ENCODE measurements at regions not wholly inside any gene's neighbourhood (a gene's known extent, or its start where the extent isn't known, plus 50 kb on each side); places are given as distances from the start of the nearest gene placed in this dataset.

DNA sequence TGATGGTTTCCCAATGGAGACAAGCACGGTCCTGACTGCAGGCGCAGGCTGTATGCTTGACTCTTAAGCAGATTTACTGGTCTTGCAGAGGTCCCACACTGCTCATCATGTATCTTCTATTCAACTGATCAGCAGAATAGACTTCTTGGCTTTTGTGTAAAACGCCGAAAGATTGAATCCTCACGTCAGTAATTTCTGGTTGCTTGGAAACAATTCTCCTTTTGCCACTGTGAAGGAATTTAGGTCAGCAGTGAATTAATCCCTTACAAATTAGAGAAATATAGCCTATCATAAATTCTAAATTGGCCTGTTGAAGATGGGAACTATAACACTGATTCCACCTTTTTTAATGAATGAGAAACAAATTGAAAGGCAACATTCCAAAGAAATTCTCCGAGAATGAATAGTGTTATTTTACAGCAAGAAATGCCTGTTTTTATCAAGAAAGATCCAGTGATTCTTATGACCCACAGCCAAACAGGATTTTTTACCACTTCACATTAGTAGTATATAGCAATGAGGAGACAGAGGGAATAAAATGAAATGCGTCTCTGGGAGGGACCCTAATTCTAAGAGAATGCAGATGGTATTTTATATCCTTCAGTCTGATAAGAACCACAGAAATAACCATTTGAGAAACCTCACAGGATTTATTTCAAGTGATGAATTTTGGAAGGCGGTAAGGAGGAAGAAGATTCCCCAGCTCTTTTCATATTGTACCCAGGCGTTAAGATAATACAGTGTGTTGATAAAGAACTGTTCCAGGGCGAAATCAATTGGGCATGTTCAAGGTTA lies 362.5 kb downstream of the RAB38 start:
- no peak for ATAC-seq
- TF ChIP-seq TOX (CRISPR knock-in tag; IDR thresholded peaks at IDR 0.05; ENCODE audit: borderline replicate concordance) = no peak
- no peak for TF ChIP-seq ZC3H10 (CRISPR knock-in tag; IDR thresholded peaks at IDR 0.05)
- TF ChIP-seq, protein P1, sequence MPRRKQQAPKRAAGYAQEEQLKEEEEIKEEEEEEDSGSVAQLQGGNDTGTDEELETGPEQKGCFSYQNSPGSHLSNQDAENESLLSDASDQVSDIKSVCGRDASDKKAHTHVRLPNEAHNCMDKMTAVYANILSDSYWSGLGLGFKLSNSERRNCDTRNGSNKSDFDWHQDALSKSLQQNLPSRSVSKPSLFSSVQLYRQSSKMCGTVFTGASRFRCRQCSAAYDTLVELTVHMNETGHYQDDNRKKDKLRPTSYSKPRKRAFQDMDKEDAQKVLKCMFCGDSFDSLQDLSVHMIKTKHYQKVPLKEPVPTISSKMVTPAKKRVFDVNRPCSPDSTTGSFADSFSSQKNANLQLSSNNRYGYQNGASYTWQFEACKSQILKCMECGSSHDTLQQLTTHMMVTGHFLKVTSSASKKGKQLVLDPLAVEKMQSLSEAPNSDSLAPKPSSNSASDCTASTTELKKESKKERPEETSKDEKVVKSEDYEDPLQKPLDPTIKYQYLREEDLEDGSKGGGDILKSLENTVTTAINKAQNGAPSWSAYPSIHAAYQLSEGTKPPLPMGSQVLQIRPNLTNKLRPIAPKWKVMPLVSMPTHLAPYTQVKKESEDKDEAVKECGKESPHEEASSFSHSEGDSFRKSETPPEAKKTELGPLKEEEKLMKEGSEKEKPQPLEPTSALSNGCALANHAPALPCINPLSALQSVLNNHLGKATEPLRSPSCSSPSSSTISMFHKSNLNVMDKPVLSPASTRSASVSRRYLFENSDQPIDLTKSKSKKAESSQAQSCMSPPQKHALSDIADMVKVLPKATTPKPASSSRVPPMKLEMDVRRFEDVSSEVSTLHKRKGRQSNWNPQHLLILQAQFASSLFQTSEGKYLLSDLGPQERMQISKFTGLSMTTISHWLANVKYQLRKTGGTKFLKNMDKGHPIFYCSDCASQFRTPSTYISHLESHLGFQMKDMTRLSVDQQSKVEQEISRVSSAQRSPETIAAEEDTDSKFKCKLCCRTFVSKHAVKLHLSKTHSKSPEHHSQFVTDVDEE (CRISPR knock-in tag; IDR thresholded peaks at IDR 0.05) = no peak
- TF ChIP-seq ISL1 (CRISPR knock-in tag; IDR thresholded peaks at IDR 0.05) = no peak
- no peak for TF ChIP-seq ESRRG (CRISPR knock-in tag; IDR thresholded peaks at IDR 0.05)
- no peak for TF ChIP-seq SNAI2 (CRISPR knock-in tag; IDR thresholded peaks at IDR 0.05)
- no peak for TF ChIP-seq BACH2 (CRISPR knock-in tag; IDR thresholded peaks at IDR 0.05; ENCODE audit: borderline replicate concordance)
- TF ChIP-seq, protein P2, sequence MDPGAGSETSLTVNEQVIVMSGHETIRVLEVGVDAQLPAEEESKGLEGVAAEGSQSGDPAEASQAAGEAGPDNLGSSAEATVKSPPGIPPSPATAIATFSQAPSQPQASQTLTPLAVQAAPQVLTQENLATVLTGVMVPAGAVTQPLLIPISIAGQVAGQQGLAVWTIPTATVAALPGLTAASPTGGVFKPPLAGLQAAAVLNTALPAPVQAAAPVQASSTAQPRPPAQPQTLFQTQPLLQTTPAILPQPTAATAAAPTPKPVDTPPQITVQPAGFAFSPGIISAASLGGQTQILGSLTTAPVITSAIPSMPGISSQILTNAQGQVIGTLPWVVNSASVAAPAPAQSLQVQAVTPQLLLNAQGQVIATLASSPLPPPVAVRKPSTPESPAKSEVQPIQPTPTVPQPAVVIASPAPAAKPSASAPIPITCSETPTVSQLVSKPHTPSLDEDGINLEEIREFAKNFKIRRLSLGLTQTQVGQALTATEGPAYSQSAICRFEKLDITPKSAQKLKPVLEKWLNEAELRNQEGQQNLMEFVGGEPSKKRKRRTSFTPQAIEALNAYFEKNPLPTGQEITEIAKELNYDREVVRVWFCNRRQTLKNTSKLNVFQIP (CRISPR knock-in tag; IDR thresholded peaks at IDR 0.05; ENCODE audit: borderline replicate concordance, low read depth) = no peak
- TF ChIP-seq CSDC2 (CRISPR knock-in tag; IDR thresholded peaks at IDR 0.05) = no peak
- TF ChIP-seq ZNF8 (CRISPR knock-in tag; IDR thresholded peaks at IDR 0.05) = no peak
- no peak for TF ChIP-seq ARNTL (CRISPR knock-in tag; IDR thresholded peaks at IDR 0.05; ENCODE audit: borderline replicate concordance, low read depth)
- TF ChIP-seq RARB (CRISPR knock-in tag; IDR thresholded peaks at IDR 0.05) = no peak
- TF ChIP-seq OSR1 (CRISPR knock-in tag; IDR thresholded peaks at IDR 0.05) = no peak
- TF ChIP-seq, protein P3, sequence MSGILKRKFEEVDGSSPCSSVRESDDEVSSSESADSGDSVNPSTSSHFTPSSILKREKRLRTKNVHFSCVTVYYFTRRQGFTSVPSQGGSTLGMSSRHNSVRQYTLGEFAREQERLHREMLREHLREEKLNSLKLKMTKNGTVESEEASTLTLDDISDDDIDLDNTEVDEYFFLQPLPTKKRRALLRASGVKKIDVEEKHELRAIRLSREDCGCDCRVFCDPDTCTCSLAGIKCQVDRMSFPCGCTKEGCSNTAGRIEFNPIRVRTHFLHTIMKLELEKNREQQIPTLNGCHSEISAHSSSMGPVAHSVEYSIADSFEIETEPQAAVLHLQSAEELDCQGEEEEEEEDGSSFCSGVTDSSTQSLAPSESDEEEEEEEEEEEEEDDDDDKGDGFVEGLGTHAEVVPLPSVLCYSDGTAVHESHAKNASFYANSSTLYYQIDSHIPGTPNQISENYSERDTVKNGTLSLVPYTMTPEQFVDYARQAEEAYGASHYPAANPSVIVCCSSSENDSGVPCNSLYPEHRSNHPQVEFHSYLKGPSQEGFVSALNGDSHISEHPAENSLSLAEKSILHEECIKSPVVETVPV (CRISPR knock-in tag; IDR thresholded peaks at IDR 0.05) = no peak

DNA sequence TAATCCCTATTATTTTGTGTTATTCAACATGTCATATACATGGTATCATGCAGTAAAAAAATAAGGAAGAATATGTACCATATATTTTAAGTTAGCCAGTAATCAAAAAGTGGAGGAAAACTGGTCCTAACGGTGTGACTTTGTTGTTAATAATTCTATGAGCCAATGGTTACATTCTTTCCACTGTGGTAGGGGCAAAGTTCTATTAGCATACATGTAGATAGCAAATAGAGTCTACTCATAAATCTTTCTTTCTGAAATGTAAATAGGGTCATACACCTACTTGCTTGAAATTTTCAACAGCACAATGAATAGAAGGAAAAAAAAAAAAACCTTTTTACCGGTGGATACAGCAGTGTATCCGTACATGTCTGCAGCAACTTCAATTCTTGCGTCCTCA lies 364.8 kb downstream of the RAB38 start:
- no peak for TF ChIP-seq ESRRG (CRISPR knock-in tag; IDR thresholded peaks at IDR 0.05)
- TF ChIP-seq ZNF565 (CRISPR knock-in tag; conservative IDR thresholded peaks at IDR 0.05; ENCODE audit: low read depth) = no peak
- no peak for TF ChIP-seq ZC3H10 (CRISPR knock-in tag; IDR thresholded peaks at IDR 0.05)
- TF ChIP-seq, protein P4, sequence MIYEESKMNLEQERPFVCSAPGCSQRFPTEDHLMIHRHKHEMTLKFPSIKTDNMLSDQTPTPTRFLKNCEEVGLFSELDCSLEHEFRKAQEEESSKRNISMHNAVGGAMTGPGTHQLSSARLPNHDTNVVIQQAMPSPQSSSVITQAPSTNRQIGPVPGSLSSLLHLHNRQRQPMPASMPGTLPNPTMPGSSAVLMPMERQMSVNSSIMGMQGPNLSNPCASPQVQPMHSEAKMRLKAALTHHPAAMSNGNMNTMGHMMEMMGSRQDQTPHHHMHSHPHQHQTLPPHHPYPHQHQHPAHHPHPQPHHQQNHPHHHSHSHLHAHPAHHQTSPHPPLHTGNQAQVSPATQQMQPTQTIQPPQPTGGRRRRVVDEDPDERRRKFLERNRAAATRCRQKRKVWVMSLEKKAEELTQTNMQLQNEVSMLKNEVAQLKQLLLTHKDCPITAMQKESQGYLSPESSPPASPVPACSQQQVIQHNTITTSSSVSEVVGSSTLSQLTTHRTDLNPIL (CRISPR knock-in tag; IDR thresholded peaks at IDR 0.05; ENCODE audit: low read depth) = no peak
- TF ChIP-seq, protein P5, sequence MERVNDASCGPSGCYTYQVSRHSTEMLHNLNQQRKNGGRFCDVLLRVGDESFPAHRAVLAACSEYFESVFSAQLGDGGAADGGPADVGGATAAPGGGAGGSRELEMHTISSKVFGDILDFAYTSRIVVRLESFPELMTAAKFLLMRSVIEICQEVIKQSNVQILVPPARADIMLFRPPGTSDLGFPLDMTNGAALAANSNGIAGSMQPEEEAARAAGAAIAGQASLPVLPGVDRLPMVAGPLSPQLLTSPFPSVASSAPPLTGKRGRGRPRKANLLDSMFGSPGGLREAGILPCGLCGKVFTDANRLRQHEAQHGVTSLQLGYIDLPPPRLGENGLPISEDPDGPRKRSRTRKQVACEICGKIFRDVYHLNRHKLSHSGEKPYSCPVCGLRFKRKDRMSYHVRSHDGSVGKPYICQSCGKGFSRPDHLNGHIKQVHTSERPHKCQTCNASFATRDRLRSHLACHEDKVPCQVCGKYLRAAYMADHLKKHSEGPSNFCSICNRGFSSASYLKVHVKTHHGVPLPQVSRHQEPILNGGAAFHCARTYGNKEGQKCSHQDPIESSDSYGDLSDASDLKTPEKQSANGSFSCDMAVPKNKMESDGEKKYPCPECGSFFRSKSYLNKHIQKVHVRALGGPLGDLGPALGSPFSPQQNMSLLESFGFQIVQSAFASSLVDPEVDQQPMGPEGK (CRISPR knock-in tag; IDR thresholded peaks at IDR 0.05; ENCODE audit: borderline replicate concordance) = no peak
- no peak for TF ChIP-seq ZFP30 (CRISPR knock-in tag; IDR thresholded peaks at IDR 0.05)
- no peak for TF ChIP-seq ISL1 (CRISPR knock-in tag; IDR thresholded peaks at IDR 0.05)
- no peak for TF ChIP-seq TCF4 (CRISPR knock-in tag; IDR thresholded peaks at IDR 0.05; ENCODE audit: borderline replicate concordance)
- TF ChIP-seq ZNF8 (CRISPR knock-in tag; IDR thresholded peaks at IDR 0.05) = no peak
- TF ChIP-seq, protein P2 (CRISPR knock-in tag; IDR thresholded peaks at IDR 0.05; ENCODE audit: borderline replicate concordance, low read depth) = no peak
- TF ChIP-seq, protein P3 (CRISPR knock-in tag; IDR thresholded peaks at IDR 0.05) = no peak
- no peak for TF ChIP-seq SNAI2 (CRISPR knock-in tag; IDR thresholded peaks at IDR 0.05)
- no peak for TF ChIP-seq GLIS3 (CRISPR knock-in tag; IDR thresholded peaks at IDR 0.05)
- no peak for ATAC-seq
